Type B pancreatic cell (in vitro differentiated cells): ENCODE measurements at regions not wholly inside any gene's neighbourhood (a gene's known extent, or its start where the extent isn't known, plus 50 kb on each side); places are given as distances from the start of the nearest gene placed in this dataset.

Experiments
- DNase-seq: peaks from one replicate; pipeline ENCODE4 v3.0.0; 2021; ENCODE audit warnings: mixed read lengths; ENCODE audit not compliant: unreplicated experiment; ENCODE audit errors: extremely low spot score
- H3K27ac Mint-ChIP-seq: 2 replicates; pipeline ENCODE4 v1.8.0; 2021; ENCODE audit warnings: mild to moderate bottlenecking, mixed read lengths
- H3K27me3 Mint-ChIP-seq: 2 replicates; pipeline ENCODE4 v1.8.0; 2021; ENCODE audit warnings: mixed read lengths
- H3K36me3 Mint-ChIP-seq: 2 replicates; pipeline ENCODE4 v1.8.0; 2021; ENCODE audit warnings: mixed read lengths
- H3K4me1 Mint-ChIP-seq: one replicate; pipeline ENCODE4 v1.8.0; 2021; ENCODE audit warnings: mixed read lengths; ENCODE audit not compliant: unreplicated experiment
- H3K4me3 Mint-ChIP-seq: 2 replicates; pipeline ENCODE4 v1.8.0; 2021; ENCODE audit warnings: mild to moderate bottlenecking, mixed read lengths
- H3K9me3 Mint-ChIP-seq: 2 replicates; pipeline ENCODE4 v1.8.0; 2021; ENCODE audit warnings: mixed read lengths
- CTCF ChIP-seq: fragments of 200-600 bp; sonication (generic); conservative IDR thresholded peaks from 2 replicates; pipeline ENCODE4 v1.5.0; 2021; ENCODE audit warnings: antibody characterized with exemption, mild to moderate bottlenecking

DNA sequence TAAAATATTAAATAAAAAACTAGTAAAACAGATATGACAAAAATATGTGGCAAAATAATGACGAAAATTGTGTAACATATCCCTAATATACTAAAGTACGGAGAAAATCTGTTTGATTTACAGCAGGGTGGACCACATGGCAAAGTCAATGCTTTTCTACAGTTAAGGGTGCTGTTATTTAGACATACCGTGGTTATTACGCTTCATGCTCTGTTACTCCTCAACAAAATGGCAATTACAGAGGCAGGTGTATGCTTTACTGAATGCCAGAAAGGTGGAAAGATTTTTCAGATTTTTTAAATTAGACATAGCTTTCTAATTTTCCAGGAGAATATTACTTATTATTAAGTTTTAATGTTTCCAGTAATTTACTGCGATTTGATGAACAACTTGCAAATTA is 343.9 kb upstream of the DPYD start:
- no peaks in the 10 kb centered on the region for H3K9me3 Mint-ChIP-seq

DNA sequence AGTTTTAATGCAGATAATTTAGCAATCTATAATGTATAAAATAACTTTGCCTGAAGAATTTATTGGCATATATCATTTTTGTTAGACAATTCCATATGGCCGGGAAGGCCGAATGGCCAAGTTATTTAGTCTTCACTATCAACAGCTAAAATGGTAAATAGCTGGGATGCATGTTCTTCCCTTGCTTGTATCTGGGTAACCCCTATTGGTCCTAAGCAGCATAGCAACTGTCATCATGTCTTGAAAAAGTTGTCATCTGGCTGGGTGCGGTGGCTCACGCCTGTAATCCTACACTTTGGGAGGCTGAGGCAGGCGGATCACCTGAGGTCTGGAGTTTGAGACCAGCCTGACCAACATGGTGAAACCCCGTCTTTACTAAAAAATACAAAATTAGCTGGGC is 340.0 kb upstream of the DPYD start:
- Mint-ChIP-seq H3K4me1 (no peaks in the 10 kb centered on the region), H3K27me3 (no peaks in the 10 kb centered on the region), H3K27ac (no peak overlapping the region), H3K4me3 (no peak overlapping the region), H3K36me3 (no peaks in the 10 kb centered on the region), H3K9me3 (no peaks in the 10 kb centered on the region)
- TF ChIP-seq CTCF, result no peak
- no peak for DNase-seq

More for the DNA sequence above, 343.9 kb upstream of the DPYD start:
- DNase-seq, result no peak
- Mint-ChIP-seq H3K4me3 (no peak overlapping the region), H3K4me1 (no peaks in the 10 kb centered on the region), H3K27ac (no peak overlapping the region), H3K36me3 (no peaks in the 10 kb centered on the region), H3K27me3 (no peaks in the 10 kb centered on the region)
- TF ChIP-seq CTCF, result no peak

GRCh38 chr1:98260412-98260811 is 339.6 kb upstream of the DPYD start:
- H3K4me1 Mint-ChIP-seq, result no peaks in the 10 kb centered on the region
- no peak for TF ChIP-seq CTCF
- no peak overlapping the region for H3K27ac Mint-ChIP-seq
- no peaks in the 10 kb centered on the region for H3K36me3 Mint-ChIP-seq
- no peak for DNase-seq
- H3K9me3 Mint-ChIP-seq, result no peaks in the 10 kb centered on the region
- H3K4me3 Mint-ChIP-seq, result no peak overlapping the region
- H3K27me3 Mint-ChIP-seq, result no peaks in the 10 kb centered on the region

DNA sequence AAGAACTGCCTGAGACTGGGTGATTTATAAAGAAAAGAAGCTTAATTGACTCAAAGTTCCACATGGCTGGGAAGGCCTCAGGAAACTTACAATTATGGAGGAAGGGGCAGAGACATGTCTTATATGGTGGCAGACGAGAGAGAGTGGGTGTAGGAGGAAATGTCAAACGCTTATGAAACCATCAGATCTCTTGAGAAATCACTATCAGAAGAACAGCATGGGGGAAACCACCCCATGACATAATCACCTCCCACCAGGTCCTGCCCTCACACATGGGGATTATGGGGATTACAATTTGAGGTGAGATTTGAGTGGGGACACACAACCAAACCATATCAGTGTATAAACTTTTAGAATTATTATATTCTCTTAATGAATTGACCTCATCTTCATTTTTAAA is 335.9 kb upstream of the DPYD start:
- H3K4me3 Mint-ChIP-seq, result no peak overlapping the region
- no peak for TF ChIP-seq CTCF
- no peaks in the 10 kb centered on the region for H3K36me3 Mint-ChIP-seq
- no peak overlapping the region for H3K27ac Mint-ChIP-seq
- H3K4me1 Mint-ChIP-seq, result no peaks in the 10 kb centered on the region
- no peak for DNase-seq
- no peaks in the 10 kb centered on the region for H3K27me3 Mint-ChIP-seq
- no peaks in the 10 kb centered on the region for H3K9me3 Mint-ChIP-seq

DNA sequence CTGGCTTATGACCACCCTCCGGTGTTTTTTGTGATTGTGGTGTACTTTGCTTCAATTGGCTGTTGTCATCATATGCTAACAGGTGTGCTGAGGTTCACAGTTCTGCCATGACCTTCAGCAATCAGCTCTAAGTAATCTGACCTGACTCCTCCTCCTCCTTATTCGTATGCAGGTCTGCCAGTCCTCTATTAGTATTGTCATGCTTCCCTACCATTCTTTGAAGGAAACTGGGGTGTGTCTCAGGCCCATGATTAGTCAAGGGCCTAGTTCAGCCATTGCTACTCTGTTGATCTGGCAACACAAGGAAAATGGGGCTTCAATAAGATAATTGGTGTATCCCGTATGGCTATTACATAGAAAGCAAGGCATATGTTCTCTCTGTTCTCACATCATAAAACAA is 332.3 kb upstream of the DPYD start:
- H3K9me3 Mint-ChIP-seq, result no peaks in the 10 kb centered on the region
- TF ChIP-seq CTCF, result no peak
- DNase-seq, result no peak
- no peaks in the 10 kb centered on the region for H3K4me1 Mint-ChIP-seq
- H3K36me3 Mint-ChIP-seq, result no peaks in the 10 kb centered on the region
- H3K27ac Mint-ChIP-seq, result no peak overlapping the region
- no peaks in the 10 kb centered on the region for H3K27me3 Mint-ChIP-seq
- H3K4me3 Mint-ChIP-seq, result no peak overlapping the region

GRCh38 chr1:98251497-98251896 is 330.7 kb upstream of the DPYD start:
- Mint-ChIP-seq H3K4me1 (no peaks in the 10 kb centered on the region), H3K9me3 (no peaks in the 10 kb centered on the region), H3K36me3 (no peaks in the 10 kb centered on the region), H3K4me3 (no peak overlapping the region), H3K27ac (no peak overlapping the region), H3K27me3 (no peaks in the 10 kb centered on the region)
- no peak for TF ChIP-seq CTCF
- DNase-seq, result no peak
